ENCODE measurements at regions not wholly inside any gene's neighbourhood (a gene's known extent, or its start where the extent isn't known, plus 50 kb on each side); places are given as distances from the start of the nearest gene placed in this dataset.
"Not testable (repeated sequence)": the region's sequence is repeated elsewhere in the genome, so short reads cannot be mapped to it uniquely, and the experiment has no call there.

DNA sequence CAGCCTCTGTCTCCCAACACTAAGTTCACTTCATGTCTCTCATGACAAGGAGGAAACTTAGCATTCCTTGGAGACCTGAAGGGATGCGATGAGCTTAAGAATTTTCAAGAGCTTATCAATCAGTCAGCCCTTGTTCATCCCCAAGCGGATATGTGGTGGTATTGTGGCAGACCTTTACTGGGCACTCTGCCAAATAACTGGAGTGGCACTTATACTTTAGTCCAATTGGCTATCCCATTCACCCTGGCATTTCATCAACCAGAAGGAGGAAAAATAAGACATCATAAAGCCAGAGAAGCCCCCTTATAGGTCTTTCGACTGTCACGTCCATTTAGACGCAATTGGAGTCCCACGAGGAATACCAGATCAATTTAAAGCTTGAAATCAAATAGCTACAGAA is 779.4 kb downstream of the FAM181B start:
- TF ChIP-seq CTCF, POLR2A (IDR thresholded peaks at IDR 0.05): not testable (repeated sequence)
